ENCODE measurements at regions not wholly inside any gene's neighbourhood (a gene's known extent, or its start where the extent isn't known, plus 50 kb on each side); places are given as distances from the start of the nearest gene placed in this dataset.

DNA sequence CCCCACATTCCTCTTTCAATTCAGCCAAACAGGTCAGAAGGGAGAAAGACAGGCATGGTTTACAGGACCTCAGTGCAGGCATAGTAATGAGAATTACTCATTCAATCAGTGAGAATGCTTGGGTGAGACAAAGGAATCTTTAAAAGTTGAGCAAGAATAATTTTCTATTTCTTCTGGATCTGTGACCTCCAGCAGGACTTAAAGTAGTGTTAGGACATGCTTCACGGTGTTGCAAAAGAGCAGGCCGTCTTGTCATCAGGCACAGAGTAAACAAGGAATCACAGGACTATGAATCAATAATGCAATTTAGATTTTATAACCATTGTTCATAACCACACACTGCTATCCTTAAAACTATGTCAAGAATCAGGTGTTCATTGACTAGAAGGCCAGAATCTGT, 130.6 kb upstream of the GLRA2 start:
- TF ChIP-seq, protein P1, sequence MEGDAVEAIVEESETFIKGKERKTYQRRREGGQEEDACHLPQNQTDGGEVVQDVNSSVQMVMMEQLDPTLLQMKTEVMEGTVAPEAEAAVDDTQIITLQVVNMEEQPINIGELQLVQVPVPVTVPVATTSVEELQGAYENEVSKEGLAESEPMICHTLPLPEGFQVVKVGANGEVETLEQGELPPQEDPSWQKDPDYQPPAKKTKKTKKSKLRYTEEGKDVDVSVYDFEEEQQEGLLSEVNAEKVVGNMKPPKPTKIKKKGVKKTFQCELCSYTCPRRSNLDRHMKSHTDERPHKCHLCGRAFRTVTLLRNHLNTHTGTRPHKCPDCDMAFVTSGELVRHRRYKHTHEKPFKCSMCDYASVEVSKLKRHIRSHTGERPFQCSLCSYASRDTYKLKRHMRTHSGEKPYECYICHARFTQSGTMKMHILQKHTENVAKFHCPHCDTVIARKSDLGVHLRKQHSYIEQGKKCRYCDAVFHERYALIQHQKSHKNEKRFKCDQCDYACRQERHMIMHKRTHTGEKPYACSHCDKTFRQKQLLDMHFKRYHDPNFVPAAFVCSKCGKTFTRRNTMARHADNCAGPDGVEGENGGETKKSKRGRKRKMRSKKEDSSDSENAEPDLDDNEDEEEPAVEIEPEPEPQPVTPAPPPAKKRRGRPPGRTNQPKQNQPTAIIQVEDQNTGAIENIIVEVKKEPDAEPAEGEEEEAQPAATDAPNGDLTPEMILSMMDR (conservative IDR thresholded peaks at IDR 0.05 in 1 of 2, IDR thresholded peaks at IDR 0.05 in 1 of 2; ENCODE audit: extremely low read depth in 1 of 2, insufficient read depth in 1 of 2, low read depth in 1 of 2, low read length in 2 of 2): no peak
- TF ChIP-seq EZH2 (IDR thresholded peaks at IDR 0.05; ENCODE audit: borderline replicate concordance, low read length): no peak

Data from mammary epithelial cell (primary cell).